ENCODE measurements at regions not wholly inside any gene's neighbourhood (a gene's known extent, or its start where the extent isn't known, plus 50 kb on each side); places are given as distances from the start of the nearest gene placed in this dataset.

DNA sequence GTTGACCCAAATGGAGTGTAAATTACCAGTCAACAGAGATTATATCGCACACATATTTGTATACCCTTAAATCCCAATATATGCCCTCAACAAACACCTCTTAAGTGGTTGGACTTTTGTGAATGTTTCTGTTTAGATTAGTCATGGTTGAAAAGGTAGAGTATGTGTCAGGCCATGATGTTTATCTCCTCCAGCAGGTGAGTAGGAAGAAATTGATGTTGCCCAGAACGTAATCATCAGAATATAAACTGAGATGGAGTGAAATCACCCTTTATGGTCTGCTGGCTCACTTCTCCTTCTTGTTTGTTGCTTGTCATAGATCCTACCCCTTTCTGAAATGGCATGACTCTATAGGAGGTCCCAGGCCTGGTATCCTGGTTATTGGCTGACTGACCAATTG lies 431.8 kb downstream of the ETS1 start:
- TF ChIP-seq CTCF (IDR thresholded peaks at IDR 0.05): no peak
- Mint-ChIP-seq H3K27me3 (ENCODE audit: insufficient read depth) (no peaks in the 10 kb centered on the region; the same call in 1 of the 2 replicates), H3K4me1 (ENCODE audit: low read depth) (peaks cover 7% of the 10 kb centered on the region; the same call in 1 of the 2 replicates), H3K9me3 (no peaks in the 10 kb centered on the region), H3K4me3 (no peak overlapping the region), H3K36me3 (ENCODE audit: low read depth) (no peaks in the 10 kb centered on the region), H3K27ac (no peak overlapping the region)
- DNase-seq: no peak

DNA sequence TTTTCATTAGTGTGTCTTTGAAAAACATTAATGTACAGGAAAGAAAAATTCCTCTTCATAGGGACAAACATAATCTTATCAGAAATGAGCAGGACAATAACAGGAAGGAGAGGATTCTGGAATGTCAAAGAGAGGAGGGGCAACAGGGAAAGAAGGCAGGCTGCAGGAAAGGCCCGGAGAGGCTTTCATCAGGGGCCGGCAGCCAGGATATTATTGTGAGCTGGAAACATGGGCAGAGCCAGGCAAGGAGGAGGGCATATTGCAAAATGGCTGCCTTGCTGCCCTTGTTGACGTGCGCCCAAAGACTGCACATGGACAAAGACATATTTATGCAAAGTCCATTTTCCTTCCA lies 433.7 kb downstream of the ETS1 start:
- TF ChIP-seq CTCF (IDR thresholded peaks at IDR 0.05): no peak
- no peak for DNase-seq
- Mint-ChIP-seq H3K27ac (no peak overlapping the region), H3K9me3 (no peaks in the 10 kb centered on the region), H3K4me1 (ENCODE audit: low read depth) (peaks cover 7% of the 10 kb centered on the region; the same call in 1 of the 2 replicates), H3K36me3 (ENCODE audit: low read depth) (no peaks in the 10 kb centered on the region), H3K27me3 (ENCODE audit: insufficient read depth) (no peaks in the 10 kb centered on the region; the same call in none of the 2 replicates), H3K4me3 (no peak overlapping the region)

DNA sequence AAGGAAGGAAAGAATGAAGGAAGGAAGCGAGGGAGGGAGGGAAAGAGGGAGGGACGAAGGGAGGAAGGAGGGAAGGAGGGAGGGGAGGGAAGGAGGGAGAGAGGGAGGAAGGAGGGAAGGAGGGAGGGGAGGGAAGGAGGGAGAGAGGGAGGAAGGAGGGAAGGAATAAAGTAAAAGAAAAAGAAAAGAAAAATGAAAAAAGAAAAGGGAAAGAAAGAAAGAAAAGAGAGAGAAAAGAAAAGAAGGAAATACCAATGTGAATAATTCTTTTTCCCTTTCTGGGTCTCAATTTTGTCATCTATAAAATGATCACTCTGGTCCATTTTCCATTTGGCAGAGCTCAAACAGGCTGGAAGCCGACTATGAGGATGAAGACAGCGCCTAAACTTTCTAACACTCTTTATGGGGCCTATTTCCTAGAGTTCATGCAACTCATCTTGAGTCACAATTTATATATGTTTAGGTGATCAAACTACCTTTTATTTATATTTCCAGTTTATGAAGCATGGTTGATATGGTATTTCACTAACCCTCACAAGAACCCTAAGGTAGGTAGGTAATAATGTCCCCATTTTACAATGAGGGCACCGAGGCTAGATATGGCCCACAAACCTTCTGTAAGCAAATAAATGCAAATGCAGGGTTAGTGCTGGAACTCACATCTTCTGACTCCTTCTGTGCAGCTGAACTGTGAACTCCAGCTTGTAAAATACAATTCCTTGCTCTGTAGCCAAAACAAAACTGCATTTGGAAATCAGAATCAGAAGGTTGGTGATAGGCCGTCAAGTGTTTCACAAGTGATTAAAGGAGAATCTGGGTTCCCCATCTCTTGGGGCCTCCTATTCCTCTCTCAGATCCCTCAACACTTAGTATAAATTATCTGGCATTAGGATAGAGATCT lies 434.3 kb downstream of the ETS1 start:
- Mint-ChIP-seq H3K27me3 (ENCODE audit: insufficient read depth) (no peaks in the 10 kb centered on the region; the same call in none of the 2 replicates), H3K4me3 (no peak overlapping the region), H3K36me3 (ENCODE audit: low read depth) (no peaks in the 10 kb centered on the region), H3K9me3 (no peaks in the 10 kb centered on the region), H3K4me1 (ENCODE audit: low read depth) (peaks cover 7% of the 10 kb centered on the region; the same call in 1 of the 2 replicates), H3K27ac (no peak overlapping the region)
- no peak for DNase-seq
- no peak for TF ChIP-seq CTCF (IDR thresholded peaks at IDR 0.05)

- no peak overlapping the region for H3K4me3 Mint-ChIP-seq
- no peaks in the 10 kb centered on the region; the same call in none of the 2 replicates for H3K27me3 Mint-ChIP-seq (ENCODE audit: insufficient read depth)
- H3K27ac Mint-ChIP-seq: no peak overlapping the region
- H3K4me1 Mint-ChIP-seq (ENCODE audit: low read depth): peaks cover 7% of the 10 kb centered on the region; the same call in 1 of the 2 replicates
- TF ChIP-seq CTCF (IDR thresholded peaks at IDR 0.05): no peak
- H3K36me3 Mint-ChIP-seq (ENCODE audit: low read depth): no peaks in the 10 kb centered on the region
- no peaks in the 10 kb centered on the region for H3K9me3 Mint-ChIP-seq
- no peak for DNase-seq
Measured at GRCh38 chr11:128151780-128152179, 435.6 kb downstream of the ETS1 start.

GRCh38 chr11:128151338-128151737 lies 436.0 kb downstream of the ETS1 start:
- Mint-ChIP-seq H3K4me1 (ENCODE audit: low read depth) (0 out of 2 replicates have a peak, but pooled peaks cover 9% of the 10 kb centered on the region), H3K36me3 (ENCODE audit: low read depth) (no peaks in the 10 kb centered on the region), H3K4me3 (no peak overlapping the region), H3K27ac (no peak overlapping the region), H3K9me3 (no peaks in the 10 kb centered on the region), H3K27me3 (ENCODE audit: insufficient read depth) (no peaks in the 10 kb centered on the region; the same call in none of the 2 replicates)
- DNase-seq: no peak
- no peak for TF ChIP-seq CTCF (IDR thresholded peaks at IDR 0.05)
